SK-N-SH (cell line): ENCODE measurements at regions not wholly inside any gene's neighbourhood (a gene's known extent, or its start where the extent isn't known, plus 50 kb on each side); places are given as distances from the start of the nearest gene placed in this dataset.

Source experiments
- CHD2 ChIP-seq: fragments of 150-350 bp; IDR thresholded peaks from 2 replicates; pipeline ENCODE4 v1.6.1; 2018; ENCODE audit warnings: low read length; ENCODE audit not compliant: partially characterized antibody
- EP300 ChIP-seq, 2 experiments: IDR thresholded peaks; 2 replicates each; pipeline versions ENCODE4 v1.4.0 to v1.6.1; 2012; ENCODE audit warnings: borderline replicate concordance in 1 of 2, low read depth in 1 of 2, low read length in 1 of 2
- JUND ChIP-seq: IDR thresholded peaks from 2 replicates; pipeline ENCODE4 v1.4.0; 2012
- MEF2A ChIP-seq: IDR thresholded peaks from 2 replicates; pipeline ENCODE4 v1.4.0; 2012; ENCODE audit warnings: low read depth, borderline replicate concordance
- MXI1 ChIP-seq: IDR thresholded peaks from 2 replicates; pipeline ENCODE4 v1.6.1; 2012; ENCODE audit warnings: mild to moderate bottlenecking, low read depth, low read length, improper control_type of control experiment
- RAD21 ChIP-seq: IDR thresholded peaks from 2 replicates; pipeline ENCODE4 v1.6.1; 2012; ENCODE audit warnings: mild to moderate bottlenecking, low read length
- RFX5 ChIP-seq: IDR thresholded peaks from 2 replicates; pipeline ENCODE4 v1.6.1; 2012; ENCODE audit warnings: mild to moderate bottlenecking, improper control_type of control experiment, low read length
- SIN3A ChIP-seq: IDR thresholded peaks from 2 replicates; pipeline ENCODE4 v1.6.1; 2012; ENCODE audit warnings: low read depth, mild to moderate bottlenecking, low read length, moderate library complexity, borderline replicate concordance
- YY1 ChIP-seq: IDR thresholded peaks from 2 replicates; pipeline ENCODE4 v1.4.0; 2012; ENCODE audit warnings: low read depth, mild to moderate bottlenecking
- TF ChIP-seq, protein P1 (sequence below): fragments of 200-600 bp; sonication (generic); IDR thresholded peaks from 2 replicates; pipeline ENCODE4 v1.6.1; 2017; ENCODE audit warnings: antibody characterized with exemption, mild to moderate bottlenecking, moderate library complexity
- TF ChIP-seq, protein P2 (sequence below): IDR thresholded peaks from 2 replicates; pipeline ENCODE4 v1.4.0; 2012; ENCODE audit warnings: low read depth

- TF ChIP-seq, protein P1, sequence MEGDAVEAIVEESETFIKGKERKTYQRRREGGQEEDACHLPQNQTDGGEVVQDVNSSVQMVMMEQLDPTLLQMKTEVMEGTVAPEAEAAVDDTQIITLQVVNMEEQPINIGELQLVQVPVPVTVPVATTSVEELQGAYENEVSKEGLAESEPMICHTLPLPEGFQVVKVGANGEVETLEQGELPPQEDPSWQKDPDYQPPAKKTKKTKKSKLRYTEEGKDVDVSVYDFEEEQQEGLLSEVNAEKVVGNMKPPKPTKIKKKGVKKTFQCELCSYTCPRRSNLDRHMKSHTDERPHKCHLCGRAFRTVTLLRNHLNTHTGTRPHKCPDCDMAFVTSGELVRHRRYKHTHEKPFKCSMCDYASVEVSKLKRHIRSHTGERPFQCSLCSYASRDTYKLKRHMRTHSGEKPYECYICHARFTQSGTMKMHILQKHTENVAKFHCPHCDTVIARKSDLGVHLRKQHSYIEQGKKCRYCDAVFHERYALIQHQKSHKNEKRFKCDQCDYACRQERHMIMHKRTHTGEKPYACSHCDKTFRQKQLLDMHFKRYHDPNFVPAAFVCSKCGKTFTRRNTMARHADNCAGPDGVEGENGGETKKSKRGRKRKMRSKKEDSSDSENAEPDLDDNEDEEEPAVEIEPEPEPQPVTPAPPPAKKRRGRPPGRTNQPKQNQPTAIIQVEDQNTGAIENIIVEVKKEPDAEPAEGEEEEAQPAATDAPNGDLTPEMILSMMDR, result no peak
- TF ChIP-seq EP300 (IDR thresholded peaks at IDR 0.05; ENCODE audit: borderline replicate concordance in 1 of 2, low read depth in 1 of 2, low read length in 1 of 2) (no peak), JUND (no peak), CHD2 (no peak), RFX5 (no peak), SIN3A (no peak), RAD21 (no peak), MXI1 (no peak), MEF2A (no peak), YY1 (no peak)
- TF ChIP-seq, protein P2, sequence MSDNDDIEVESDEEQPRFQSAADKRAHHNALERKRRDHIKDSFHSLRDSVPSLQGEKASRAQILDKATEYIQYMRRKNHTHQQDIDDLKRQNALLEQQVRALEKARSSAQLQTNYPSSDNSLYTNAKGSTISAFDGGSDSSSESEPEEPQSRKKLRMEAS, result no peak
Observed at GRCh38 chr14:34300330-34300729, 161.7 kb downstream of the SPTSSA start.
